Activated effector memory CD4-positive, alpha-beta T cell treated with Interleukin-2 at 50 U/mL for 16 hours (primary cell): ENCODE measurements at regions not wholly inside any gene's neighbourhood (a gene's known extent, or its start where the extent isn't known, plus 50 kb on each side); places are given as distances from the start of the nearest gene placed in this dataset.

Source experiments
- DNase-seq: peaks from one replicate; pipeline ENCODE4 v3.0.0-alpha.2; 2020

GRCh38 chr18:61616111-61616610 lies 276.6 kb downstream of the RNF152 start:
- no peak for DNase-seq

GRCh38 chr18:61612517-61612916 lies 279.3 kb downstream of the CDH20 start:
- DNase-seq, result no peak

GRCh38 chr18:61609131-61609530 lies 275.9 kb downstream of the CDH20 start:
- no peak for DNase-seq

GRCh38 chr18:61608316-61608715 lies 275.1 kb downstream of the CDH20 start:
- DNase-seq, result no peak

- no peak for DNase-seq
Observed at GRCh38 chr18:61607867-61608266, 274.6 kb downstream of the CDH20 start.

- no peak for DNase-seq
Observed at GRCh38 chr18:61606759-61607158, 273.5 kb downstream of the CDH20 start.

GRCh38 chr18:61606068-61606660 lies 272.9 kb downstream of the CDH20 start:
- no peak for DNase-seq

- no peak for DNase-seq
Observed at GRCh38 chr18:61605376-61606067, 272.3 kb downstream of the CDH20 start.
